ENCODE measurements at regions not wholly inside any gene's neighbourhood (a gene's known extent, or its start where the extent isn't known, plus 50 kb on each side); places are given as distances from the start of the nearest gene placed in this dataset.

DNA sequence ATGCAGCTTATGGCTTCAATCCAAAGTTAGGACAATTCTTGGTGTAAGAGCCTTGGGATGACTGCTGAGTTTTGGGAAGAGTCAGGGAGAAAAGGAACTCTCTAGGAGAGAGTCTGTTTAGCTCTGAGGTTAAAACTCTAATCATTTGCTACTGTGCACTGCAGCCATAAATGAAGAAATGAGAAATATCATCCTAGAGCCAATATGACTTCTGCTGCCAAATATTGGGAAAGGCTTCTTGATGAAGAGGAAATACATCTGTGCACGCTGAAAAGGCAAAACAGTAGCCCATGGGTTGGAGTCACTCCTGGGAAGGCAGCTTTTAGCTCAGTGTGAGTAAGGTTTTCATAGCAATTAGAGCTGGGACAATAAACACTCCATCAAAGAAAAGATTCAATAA lies 308.8 kb downstream of the SFMBT2 start:
- no peak for TF ChIP-seq PRDM1 (tag by site-specific recombination; IDR thresholded peaks at IDR 0.05)
- TF ChIP-seq, protein P1, sequence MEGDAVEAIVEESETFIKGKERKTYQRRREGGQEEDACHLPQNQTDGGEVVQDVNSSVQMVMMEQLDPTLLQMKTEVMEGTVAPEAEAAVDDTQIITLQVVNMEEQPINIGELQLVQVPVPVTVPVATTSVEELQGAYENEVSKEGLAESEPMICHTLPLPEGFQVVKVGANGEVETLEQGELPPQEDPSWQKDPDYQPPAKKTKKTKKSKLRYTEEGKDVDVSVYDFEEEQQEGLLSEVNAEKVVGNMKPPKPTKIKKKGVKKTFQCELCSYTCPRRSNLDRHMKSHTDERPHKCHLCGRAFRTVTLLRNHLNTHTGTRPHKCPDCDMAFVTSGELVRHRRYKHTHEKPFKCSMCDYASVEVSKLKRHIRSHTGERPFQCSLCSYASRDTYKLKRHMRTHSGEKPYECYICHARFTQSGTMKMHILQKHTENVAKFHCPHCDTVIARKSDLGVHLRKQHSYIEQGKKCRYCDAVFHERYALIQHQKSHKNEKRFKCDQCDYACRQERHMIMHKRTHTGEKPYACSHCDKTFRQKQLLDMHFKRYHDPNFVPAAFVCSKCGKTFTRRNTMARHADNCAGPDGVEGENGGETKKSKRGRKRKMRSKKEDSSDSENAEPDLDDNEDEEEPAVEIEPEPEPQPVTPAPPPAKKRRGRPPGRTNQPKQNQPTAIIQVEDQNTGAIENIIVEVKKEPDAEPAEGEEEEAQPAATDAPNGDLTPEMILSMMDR (tag by site-specific recombination; IDR thresholded peaks at IDR 0.05): no peak

Measured in HEK293 (cell line).